Karpas-422 (cell line): ENCODE measurements at regions not wholly inside any gene's neighbourhood (a gene's known extent, or its start where the extent isn't known, plus 50 kb on each side); places are given as distances from the start of the nearest gene placed in this dataset.

Source experiments
- DNase-seq: peaks from one replicate; pipeline ENCODE4 v3.0.0-alpha.2; 2015
- H2AFZ ChIP-seq: fragments of 200-600 bp; sonication (generic); 2 replicates; pipeline ENCODE4 v1.6.1; 2014; ENCODE audit warnings: antibody characterized with exemption, low read length, mixed read lengths
- H3K27ac ChIP-seq: fragments of 200-600 bp; sonication (generic); 2 replicates; pipeline ENCODE4 v1.5.1; 2014; ENCODE audit warnings: mild to moderate bottlenecking, low read length, moderate library complexity
- H3K27me3 ChIP-seq: fragments of 200-600 bp; sonication (generic); 2 replicates; pipeline ENCODE4 v1.6.1; 2014; ENCODE audit warnings: low read length, mixed read lengths
- H3K36me3 ChIP-seq: fragments of 200-600 bp; sonication (generic); 2 replicates; pipeline ENCODE4 v1.6.1; 2014; ENCODE audit warnings: low read length, mixed read lengths; ENCODE audit not compliant: insufficient read depth
- H3K4me1 ChIP-seq: fragments of 200-600 bp; sonication (generic); 2 replicates; pipeline ENCODE4 v1.6.1; 2014; ENCODE audit warnings: mild to moderate bottlenecking, low read length, mixed read lengths
- H3K4me2 ChIP-seq: fragments of 200-600 bp; sonication (generic); 2 replicates; pipeline ENCODE4 v1.6.1; 2014; ENCODE audit warnings: low read length, low read depth, mild to moderate bottlenecking; ENCODE audit not compliant: poor library complexity, severe bottlenecking
- H3K4me3 ChIP-seq: fragments of 200-600 bp; sonication (generic); 2 replicates; pipeline ENCODE4 v1.5.1; 2014; ENCODE audit warnings: mild to moderate bottlenecking, antibody characterized with exemption, low read length, mixed read lengths
- H3K79me2 ChIP-seq: fragments of 200-600 bp; sonication (generic); 2 replicates; pipeline ENCODE4 v1.6.1; 2014; ENCODE audit warnings: mild to moderate bottlenecking, low read length, mixed read lengths
- H3K9ac ChIP-seq: fragments of 200-600 bp; sonication (generic); 2 replicates; pipeline ENCODE4 v1.6.0; 2014; ENCODE audit warnings: low read length
- H3K9me2 ChIP-seq: fragments of 200-600 bp; sonication (generic), shearing (Covaris generic); replicated peaks from 2 replicates; pipeline ENCODE4 v1.6.0; 2014; ENCODE audit warnings: mild to moderate bottlenecking, low read length, moderate library complexity; ENCODE audit not compliant: insufficient read depth
- H3K9me3 ChIP-seq: fragments of 300-700, 200-600 bp; sonication (generic); 2 replicates; pipeline ENCODE4 v1.6.1; 2014; ENCODE audit warnings: low read length, mixed read lengths
- H4K20me1 ChIP-seq: fragments of 200-600 bp; sonication (generic); 2 replicates; pipeline ENCODE4 v1.6.1; 2014; ENCODE audit warnings: mild to moderate bottlenecking, antibody characterized with exemption, low read length, low read depth; ENCODE audit not compliant: insufficient read depth

GRCh38 chr12:132427174-132427768 is 62.7 kb upstream of the FBRSL1 start:
- H3K27ac ChIP-seq: no peak overlapping the region
- no peaks in the 10 kb centered on the region for H4K20me1 ChIP-seq
- no peaks in the 10 kb centered on the region for H3K9me3 ChIP-seq
- H3K27me3 ChIP-seq: no peaks in the 10 kb centered on the region
- H3K9ac ChIP-seq: no peak overlapping the region
- H3K79me2 ChIP-seq: no peaks in the 10 kb centered on the region
- no peak for DNase-seq
- H3K4me1 ChIP-seq: no peaks in the 10 kb centered on the region
- H3K4me3 ChIP-seq: no peak overlapping the region
- H2AFZ ChIP-seq: no peak overlapping the region
- H3K36me3 ChIP-seq: no peaks in the 10 kb centered on the region
- H3K9me2 ChIP-seq: no peaks in the 10 kb centered on the region
- H3K4me2 ChIP-seq: no peak overlapping the region

GRCh38 chr12:132426349-132427173 is 63.4 kb upstream of the FBRSL1 start:
- H2AFZ ChIP-seq: no peak overlapping the region
- no peaks in the 10 kb centered on the region for H3K9me2 ChIP-seq
- no peaks in the 10 kb centered on the region for H3K4me1 ChIP-seq
- H3K27me3 ChIP-seq: no peaks in the 10 kb centered on the region
- H3K79me2 ChIP-seq: no peaks in the 10 kb centered on the region
- H3K4me3 ChIP-seq: no peak overlapping the region
- H4K20me1 ChIP-seq: no peaks in the 10 kb centered on the region
- no peaks in the 10 kb centered on the region for H3K36me3 ChIP-seq
- H3K27ac ChIP-seq: no peak overlapping the region
- no peaks in the 10 kb centered on the region for H3K9me3 ChIP-seq
- no peak for DNase-seq
- H3K4me2 ChIP-seq: no peak overlapping the region
- H3K9ac ChIP-seq: no peak overlapping the region

- Histone ChIP-seq H3K27ac (no peak overlapping the region), H3K4me2 (no peak overlapping the region), H3K9me3 (no peaks in the 10 kb centered on the region), H3K9me2 (no peaks in the 10 kb centered on the region), H3K4me3 (no peak overlapping the region), H3K79me2 (no peaks in the 10 kb centered on the region), H3K4me1 (no peaks in the 10 kb centered on the region), H4K20me1 (no peaks in the 10 kb centered on the region), H2AFZ (no peak overlapping the region), H3K36me3 (no peaks in the 10 kb centered on the region), H3K27me3 (no peaks in the 10 kb centered on the region), H3K9ac (no peak overlapping the region)
- DNase-seq: no peak
Observed at GRCh38 chr12:132424811-132425210, 65.1 kb upstream of the FBRSL1 start.

DNA sequence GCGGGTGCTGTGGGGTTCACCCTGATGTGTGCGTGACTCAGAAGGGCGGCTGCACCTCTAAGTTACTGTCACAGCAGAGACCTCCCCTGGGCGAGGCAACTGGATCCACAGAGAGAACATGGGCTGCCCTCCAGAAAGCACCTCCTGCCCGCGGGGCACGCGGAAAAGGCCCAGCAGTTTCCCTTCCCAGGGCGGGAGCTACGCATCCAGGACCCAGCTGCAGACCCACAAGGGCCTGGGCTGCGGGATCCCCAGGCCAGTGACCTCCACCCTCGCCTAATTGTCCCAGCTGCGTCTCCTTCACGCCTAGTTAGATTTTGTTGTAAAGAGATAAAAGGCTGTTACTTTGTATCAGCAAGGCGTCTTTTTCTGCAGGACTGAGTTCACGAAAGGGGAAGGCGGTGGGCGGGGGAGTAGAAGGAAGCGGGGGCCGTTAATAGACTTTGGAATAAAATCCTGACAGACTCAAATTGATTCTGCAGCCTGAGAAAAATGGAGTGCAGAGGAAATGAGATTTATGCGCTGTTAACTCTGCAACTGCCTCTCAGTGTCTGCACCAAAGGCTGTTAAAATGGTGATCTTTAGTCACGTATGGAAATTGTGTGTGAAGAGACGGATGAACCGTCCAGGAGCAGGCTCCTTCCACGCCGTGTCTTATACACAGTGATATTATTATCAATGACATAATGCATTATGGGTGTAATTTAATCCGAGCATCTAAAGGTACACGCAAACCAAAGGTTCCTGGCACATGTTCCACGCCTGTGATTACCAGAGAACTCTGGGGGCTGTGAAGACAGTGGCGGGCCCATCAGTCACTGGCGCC is 65.9 kb upstream of the FBRSL1 start:
- no peak overlapping the region for H3K4me2 ChIP-seq
- no peak overlapping the region for H2AFZ ChIP-seq
- no peak overlapping the region for H3K9ac ChIP-seq
- no peak overlapping the region for H3K27ac ChIP-seq
- no peaks in the 10 kb centered on the region for H3K27me3 ChIP-seq
- H4K20me1 ChIP-seq: no peaks in the 10 kb centered on the region
- H3K79me2 ChIP-seq: no peaks in the 10 kb centered on the region
- no peak for DNase-seq
- H3K4me1 ChIP-seq: no peaks in the 10 kb centered on the region
- H3K36me3 ChIP-seq: no peaks in the 10 kb centered on the region
- H3K4me3 ChIP-seq: no peak overlapping the region
- H3K9me3 ChIP-seq: no peaks in the 10 kb centered on the region
- no peaks in the 10 kb centered on the region for H3K9me2 ChIP-seq

- DNase-seq: peak; percentile 53
- Histone ChIP-seq H3K79me2 (no peaks in the 10 kb centered on the region), H3K9ac (no peak overlapping the region), H4K20me1 (no peaks in the 10 kb centered on the region), H3K4me3 (no peak overlapping the region), H3K27me3 (no peaks in the 10 kb centered on the region), H2AFZ (no peak overlapping the region), H3K9me3 (no peaks in the 10 kb centered on the region), H3K4me2 (no peak overlapping the region), H3K4me1 (no peaks in the 10 kb centered on the region), H3K27ac (no peak overlapping the region), H3K9me2 (no peaks in the 10 kb centered on the region), H3K36me3 (no peaks in the 10 kb centered on the region)
Observed at GRCh38 chr12:132423251-132423819, 66.6 kb upstream of the FBRSL1 start.

GRCh38 chr12:132422381-132423043 is 67.4 kb upstream of the FBRSL1 start:
- Histone ChIP-seq H3K79me2 (no peaks in the 10 kb centered on the region), H3K9me2 (no peaks in the 10 kb centered on the region), H3K27ac (no peak overlapping the region), H3K4me2 (no peak overlapping the region), H3K9ac (no peak overlapping the region), H3K36me3 (no peaks in the 10 kb centered on the region), H3K9me3 (no peaks in the 10 kb centered on the region), H3K27me3 (no peaks in the 10 kb centered on the region), H2AFZ (no peak overlapping the region), H4K20me1 (no peaks in the 10 kb centered on the region), H3K4me1 (no peaks in the 10 kb centered on the region), H3K4me3 (no peak overlapping the region)
- no peak for DNase-seq

- H3K27ac ChIP-seq: no peak overlapping the region
- no peak for DNase-seq
- no peak overlapping the region for H3K9ac ChIP-seq
Observed at GRCh38 chr12:132422040-132422380, 67.9 kb upstream of the FBRSL1 start.

More at GRCh38 chr12:132422040-132422380, 67.9 kb upstream of the FBRSL1 start:
- no peak overlapping the region for H2AFZ ChIP-seq
- no peaks in the 10 kb centered on the region for H3K79me2 ChIP-seq
- H3K36me3 ChIP-seq: no peaks in the 10 kb centered on the region
- no peaks in the 10 kb centered on the region for H3K4me1 ChIP-seq
- H3K27me3 ChIP-seq: no peaks in the 10 kb centered on the region
- no peak overlapping the region for H3K4me2 ChIP-seq
- no peaks in the 10 kb centered on the region for H4K20me1 ChIP-seq
- H3K9me3 ChIP-seq: no peaks in the 10 kb centered on the region
- no peak overlapping the region for H3K4me3 ChIP-seq
- H3K9me2 ChIP-seq: no peaks in the 10 kb centered on the region
